ENCODE measurements at regions not wholly inside any gene's neighbourhood (a gene's known extent, or its start where the extent isn't known, plus 50 kb on each side); places are given as distances from the start of the nearest gene placed in this dataset.

GRCh38 chr15:91523596-91523995 lies 329.9 kb upstream of the SLCO3A1 start:
- H3K27me3 ChIP-seq (ENCODE audit: control insufficient read depth, insufficient read depth, low read length) = no peaks in the 10 kb centered on the region
- DNase-seq (ENCODE audit: low read depth) (no peak), FAIRE-seq (no peak)
- no peaks in the 10 kb centered on the region for H3K36me3 ChIP-seq (ENCODE audit: control insufficient read depth, insufficient read depth, low read length)
- TF ChIP-seq CTCF (IDR thresholded peaks at IDR 0.05; ENCODE audit: insufficient read depth, low read length, severe bottlenecking) = no peak
- H3K4me3 ChIP-seq (ENCODE audit: low read depth, low read length) = no peak overlapping the region

GRCh38 chr15:91524534-91524933 lies 329.0 kb upstream of the SLCO3A1 start:
- TF ChIP-seq CTCF (IDR thresholded peaks at IDR 0.05; ENCODE audit: insufficient read depth, low read length, severe bottlenecking) = no peak
- FAIRE-seq = no peak
- H3K27me3 ChIP-seq (ENCODE audit: control insufficient read depth, insufficient read depth, low read length) = no peaks in the 10 kb centered on the region
- H3K36me3 ChIP-seq (ENCODE audit: control insufficient read depth, insufficient read depth, low read length) = no peaks in the 10 kb centered on the region
- H3K4me3 ChIP-seq (ENCODE audit: low read depth, low read length) = no peak overlapping the region
- no peak for DNase-seq (ENCODE audit: low read depth)

- TF ChIP-seq CTCF (IDR thresholded peaks at IDR 0.05; ENCODE audit: insufficient read depth, low read length, severe bottlenecking) = no peak
- no peak for DNase-seq (ENCODE audit: low read depth)
- H3K27me3 ChIP-seq (ENCODE audit: control insufficient read depth, insufficient read depth, low read length) = no peaks in the 10 kb centered on the region
- H3K36me3 ChIP-seq (ENCODE audit: control insufficient read depth, insufficient read depth, low read length) = no peaks in the 10 kb centered on the region
- no peak for FAIRE-seq
- H3K4me3 ChIP-seq (ENCODE audit: low read depth, low read length) = no peak overlapping the region
These were observed 327.8 kb upstream of the SLCO3A1 start for GRCh38 chr15:91525751-91526150.

- DNase-seq (ENCODE audit: low read depth) = peak; percentile 1
- no peak for FAIRE-seq
These were observed 327.1 kb upstream of the SLCO3A1 start for GRCh38 chr15:91526424-91526823.

GRCh38 chr15:91528801-91529200 lies 324.7 kb upstream of the SLCO3A1 start:
- Histone ChIP-seq H3K4me3 (ENCODE audit: low read depth, low read length) (no peak overlapping the region), H3K27me3 (ENCODE audit: control insufficient read depth, insufficient read depth, low read length) (no peaks in the 10 kb centered on the region), H3K36me3 (ENCODE audit: control insufficient read depth, insufficient read depth, low read length) (no peaks in the 10 kb centered on the region)
- FAIRE-seq = no peak
- DNase-seq (ENCODE audit: low read depth) = no peak
- no peak for TF ChIP-seq CTCF (IDR thresholded peaks at IDR 0.05; ENCODE audit: insufficient read depth, low read length, severe bottlenecking)

More at GRCh38 chr15:91526424-91526823, 327.1 kb upstream of the SLCO3A1 start:
- H3K27me3 ChIP-seq (ENCODE audit: control insufficient read depth, insufficient read depth, low read length) = no peaks in the 10 kb centered on the region
- TF ChIP-seq CTCF (IDR thresholded peaks at IDR 0.05; ENCODE audit: insufficient read depth, low read length, severe bottlenecking) = no peak
- no peaks in the 10 kb centered on the region for H3K36me3 ChIP-seq (ENCODE audit: control insufficient read depth, insufficient read depth, low read length)
- no peak overlapping the region for H3K4me3 ChIP-seq (ENCODE audit: low read depth, low read length)

- no peak for TF ChIP-seq CTCF (IDR thresholded peaks at IDR 0.05; ENCODE audit: insufficient read depth, low read length, severe bottlenecking)
- no peak overlapping the region for H3K4me3 ChIP-seq (ENCODE audit: low read depth, low read length)
- FAIRE-seq = no peak
- H3K36me3 ChIP-seq (ENCODE audit: control insufficient read depth, insufficient read depth, low read length) = no peaks in the 10 kb centered on the region
- no peak for DNase-seq (ENCODE audit: low read depth)
- H3K27me3 ChIP-seq (ENCODE audit: control insufficient read depth, insufficient read depth, low read length) = no peaks in the 10 kb centered on the region
These were observed 324.0 kb upstream of the SLCO3A1 start for GRCh38 chr15:91529534-91529933.
